GM23338 (cell line): ENCODE measurements at regions not wholly inside any gene's neighbourhood (a gene's known extent, or its start where the extent isn't known, plus 50 kb on each side); places are given as distances from the start of the nearest gene placed in this dataset.
A peak's percentile ranks its signal among the peaks of the same experiment; 100 is the strongest.

Experiments used
- ATAC-seq: fragments of 200-7000 bp; cut with Tn5 transposase; 3 replicates; pipeline ENCODE4 v1.9.1; 2020
- DNase-seq: peaks from one replicate; pipeline ENCODE4 v3.0.0-alpha.2; 2015; ENCODE audit warnings: low spot score
- H2AFZ ChIP-seq: fragments of 200-600 bp; sonication (generic); 2 replicates; pipeline ENCODE4 v1.8.0; 2016; ENCODE audit warnings: antibody characterized with exemption, mild to moderate bottlenecking, moderate library complexity
- H3F3A ChIP-seq: fragments of 200-600 bp; sonication (generic); replicated peaks from 2 replicates; pipeline ENCODE4 v1.8.0; 2017; ENCODE audit warnings: antibody characterized with exemption, mixed run types, low read depth
- H3K27ac ChIP-seq: fragments of 200-600 bp; sonication (generic); 2 replicates; pipeline ENCODE4 v1.6.1; 2016; ENCODE audit warnings: low read depth
- H3K27me3 ChIP-seq: fragments of 200-600 bp; sonication (generic); 2 replicates; pipeline ENCODE4 v1.8.0; 2016; ENCODE audit warnings: mild to moderate bottlenecking, mixed run types, moderate library complexity; ENCODE audit not compliant: insufficient read depth
- H3K36me3 ChIP-seq: fragments of 200-600 bp; sonication (generic); 2 replicates; pipeline ENCODE4 v1.8.0; 2016; ENCODE audit warnings: mild to moderate bottlenecking; ENCODE audit not compliant: insufficient read depth
- H3K4me1 ChIP-seq: fragments of 200-600 bp; sonication (generic); 2 replicates; pipeline ENCODE4 v1.8.0; 2016; ENCODE audit warnings: mild to moderate bottlenecking, moderate library complexity; ENCODE audit not compliant: insufficient read depth
- H3K4me2 ChIP-seq: fragments of 200-600 bp; sonication (generic); 2 replicates; pipeline ENCODE4 v1.7.1; 2017; ENCODE audit warnings: mixed run types
- H3K4me3 ChIP-seq: fragments of 200-600 bp; sonication (generic); 2 replicates; pipeline ENCODE4 v1.6.1; 2016; ENCODE audit warnings: mixed run types
- H3K79me2 ChIP-seq: fragments of 200-600 bp; sonication (generic); replicated peaks from 2 replicates; pipeline ENCODE4 v1.8.0; 2017; ENCODE audit warnings: mild to moderate bottlenecking; ENCODE audit not compliant: insufficient read depth
- H3K9me2 ChIP-seq: fragments of 200-600 bp; sonication (generic); 2 replicates; pipeline ENCODE4 v1.8.0; 2017; ENCODE audit not compliant: insufficient read depth
- H4K20me1 ChIP-seq: fragments of 200-600 bp; sonication (generic); replicated peaks from 2 replicates; pipeline ENCODE4 v1.8.0; 2017; ENCODE audit warnings: mild to moderate bottlenecking; ENCODE audit not compliant: insufficient read depth
- H3K27ac Mint-ChIP-seq: 2 replicates; pipeline ENCODE4 v1.8.0; 2020; ENCODE audit warnings: inconsistent platforms, mild to moderate bottlenecking, moderate library complexity, mixed read lengths
- H3K27me3 Mint-ChIP-seq: 3 replicates; pipeline ENCODE4 v1.8.0; 2022; ENCODE audit warnings: low read depth, mild to moderate bottlenecking, moderate library complexity, mixed read lengths, inconsistent platforms; ENCODE audit not compliant: insufficient read depth, poor library complexity
- H3K36me3 Mint-ChIP-seq: 3 replicates; pipeline ENCODE4 v1.8.0; 2021; ENCODE audit warnings: low read depth, mild to moderate bottlenecking, inconsistent platforms, moderate library complexity, mixed read lengths
- H3K4me1 Mint-ChIP-seq: 3 replicates; pipeline ENCODE4 v1.8.0; 2020; ENCODE audit warnings: mild to moderate bottlenecking, inconsistent platforms, mixed read lengths
- H3K4me3 Mint-ChIP-seq: 3 replicates; pipeline ENCODE4 v1.8.0; 2021; ENCODE audit warnings: moderate library complexity, mild to moderate bottlenecking, inconsistent platforms, mixed read lengths
- H3K9me3 Mint-ChIP-seq: 3 replicates; pipeline ENCODE4 v1.8.0; 2020; ENCODE audit warnings: moderate library complexity, mild to moderate bottlenecking, inconsistent platforms, mixed read lengths
- CREB1 ChIP-seq: fragments of 250-450 bp; sonication (Bioruptor Pico); IDR thresholded peaks from 2 replicates; pipeline ENCODE4 v1.5.0; 2020; ENCODE audit warnings: low read depth, mild to moderate bottlenecking, moderate library complexity
- CTCF ChIP-seq, 2 experiments: fragments of 200-600 bp in 1 of 2; sonication (generic) in 1 of 2; conservative IDR thresholded peaks; 2 replicates each; pipeline versions ENCODE4 v1.5.1 to v1.6.1; 2016 to 2017; ENCODE audit warnings: antibody characterized with exemption in 2 of 2, low read depth in 2 of 2, mild to moderate bottlenecking in 2 of 2, moderate library complexity in 1 of 2
- ETS1 ChIP-seq: IDR thresholded peaks from 2 replicates; pipeline ENCODE4 v1.6.1; 2016; ENCODE audit warnings: antibody characterized with exemption
- EZH2 ChIP-seq: fragments of 200-600 bp; sonication (generic); IDR thresholded peaks from one replicate; pipeline ENCODE4 v1.8.0; 2017; ENCODE audit warnings: antibody characterized with exemption, mild to moderate bottlenecking, low read depth; ENCODE audit not compliant: unreplicated experiment
- EZH2phosphoT487 ChIP-seq: fragments of 200-600 bp; sonication (generic); IDR thresholded peaks from one replicate; pipeline ENCODE4 v1.8.1; 2018; ENCODE audit warnings: antibody characterized with exemption; ENCODE audit not compliant: unreplicated experiment
- NANOG ChIP-seq: IDR thresholded peaks from 2 replicates; pipeline ENCODE4 v1.6.1; 2016; ENCODE audit warnings: antibody characterized with exemption, borderline replicate concordance
- POLR2AphosphoS5 ChIP-seq: IDR thresholded peaks from 2 replicates; pipeline ENCODE4 v1.6.1; 2016; ENCODE audit warnings: antibody characterized with exemption, low read depth
- REST ChIP-seq: IDR thresholded peaks from one replicate; pipeline ENCODE4 v1.6.1; 2018; ENCODE audit warnings: antibody characterized with exemption; ENCODE audit not compliant: unreplicated experiment
- ZNF114 ChIP-seq: fragments of 250-450 bp; sonication (Bioruptor Pico); IDR thresholded peaks from 2 replicates; pipeline ENCODE4 v1.5.0; 2020; ENCODE audit warnings: mild to moderate bottlenecking, moderate library complexity
- ZNF331 ChIP-seq: fragments of 250-450 bp; sonication (Bioruptor Pico); IDR thresholded peaks from 2 replicates; pipeline ENCODE4 v1.5.0; 2020; ENCODE audit warnings: low read depth, mild to moderate bottlenecking, moderate library complexity

GRCh38 chr3:124565551-124565950, 164.7 kb upstream of the UMPS start:
- no peaks in the 10 kb centered on the region for H3K9me3 Mint-ChIP-seq
- no peaks in the 10 kb centered on the region for H3K36me3 Mint-ChIP-seq
- DNase-seq = no peak
- Histone ChIP-seq H3F3A (no peaks in the 10 kb centered on the region), H3K27ac (no peak overlapping the region), H3K4me2 (no peak overlapping the region), H3K4me1 (no peaks in the 10 kb centered on the region), H3K27me3 (no peaks in the 10 kb centered on the region), H4K20me1 (no peaks in the 10 kb centered on the region), H3K9me2 (no peaks in the 10 kb centered on the region), H3K4me3 (no peak overlapping the region), H3K79me2 (no peaks in the 10 kb centered on the region), H2AFZ (peak overlapping the region; percentile 92), H3K36me3 (no peaks in the 10 kb centered on the region)
- no peak overlapping the region for H3K4me3 Mint-ChIP-seq
- no peak for ATAC-seq
- peaks cover 2% of the 10 kb centered on the region for H3K27me3 Mint-ChIP-seq
- H3K27ac Mint-ChIP-seq = no peak overlapping the region
- H3K4me1 Mint-ChIP-seq = peaks cover 8% of the 10 kb centered on the region; the same call in 2 of the 3 replicates
- TF ChIP-seq EZH2phosphoT487 (no peak), ETS1 (no peak), CREB1 (CRISPR knock-in tag) (no peak), POLR2AphosphoS5 (no peak), NANOG (no peak), ZNF114 (no peak), REST (no peak), CTCF (conservative IDR thresholded peaks at IDR 0.05; ENCODE audit: low read depth in 2 of 2) (no peak)

- Mint-ChIP-seq H3K27me3 (peaks cover 2% of the 10 kb centered on the region), H3K36me3 (no peaks in the 10 kb centered on the region), H3K4me3 (no peak overlapping the region), H3K9me3 (no peaks in the 10 kb centered on the region), H3K4me1 (peaks cover 8% of the 10 kb centered on the region; the same call in 2 of the 3 replicates), H3K27ac (no peak overlapping the region)
- DNase-seq (no peak), ATAC-seq (no peak)
- Histone ChIP-seq H3K4me1 (no peaks in the 10 kb centered on the region), H3K4me3 (no peak overlapping the region), H3K9me2 (no peaks in the 10 kb centered on the region), H2AFZ (no peak overlapping the region), H3F3A (no peaks in the 10 kb centered on the region), H4K20me1 (no peaks in the 10 kb centered on the region), H3K79me2 (no peaks in the 10 kb centered on the region), H3K4me2 (no peak overlapping the region), H3K27ac (no peak overlapping the region), H3K36me3 (no peaks in the 10 kb centered on the region), H3K27me3 (no peaks in the 10 kb centered on the region)
- TF ChIP-seq ZNF114 (no peak), CREB1 (CRISPR knock-in tag) (no peak), EZH2phosphoT487 (no peak), EZH2 (no peak), CTCF (conservative IDR thresholded peaks at IDR 0.05; ENCODE audit: low read depth in 2 of 2) (no peak), ETS1 (no peak), NANOG (no peak), ZNF331 (CRISPR knock-in tag) (no peak)
Observed at GRCh38 chr3:124566701-124567100, 163.6 kb upstream of the UMPS start.
